Adrenal gland (tissue), 9 donors: ENCODE measurements at regions not wholly inside any gene's neighbourhood (a gene's known extent, or its start where the extent isn't known, plus 50 kb on each side); places are given as distances from the start of the nearest gene placed in this dataset.

Experiments
- DNase-seq, 7 donors: peaks; one replicate each; pipeline ENCODE4 v3.0.0-alpha.2; 2019 to 2020
- H3K27ac ChIP-seq, 5 donors: fragments of 200-600 bp; sonication (generic) in 4 of 5; 1 replicate in 3 of 5; 2 replicates in 2 of 5; pipeline versions ENCODE4 v1.5.1 to v1.8.0; 2016 to 2020; ENCODE audit warnings: mild to moderate bottlenecking in 1 of 5
- H3K27me3 ChIP-seq: fragments of 200-600 bp; 2 replicates; pipeline ENCODE4 v1.8.0; 2021
- H3K36me3 ChIP-seq, 2 donors: fragments of 200-600 bp; replicated peaks in 1 of 2; 1 replicate in 1 of 2; 2 replicates in 1 of 2; pipeline versions ENCODE4 v1.5.1 to v1.8.0; 2018 to 2022
- H3K4me1 ChIP-seq, 2 donors: fragments of 200-600 bp; replicated peaks in 1 of 2; 1 replicate in 1 of 2; 2 replicates in 1 of 2; pipeline versions ENCODE4 v1.5.1 to v1.8.0; 2018 to 2021
- H3K4me3 ChIP-seq, 4 donors: fragments of 200-600 bp; sonication (generic) in 3 of 4; one replicate each; pipeline ENCODE4 v1.5.1; 2016 to 2018
- H3K9me3 ChIP-seq, 3 donors: fragments of 200-600 bp; sonication (generic) in 1 of 3; replicated peaks in 1 of 3; 1 replicate in 2 of 3; 2 replicates in 1 of 3; pipeline versions ENCODE4 v1.5.1 to v1.8.0; 2016 to 2021
- CTCF ChIP-seq, 6 experiments: fragments of 450-650 bp in 4 of 6; fragments of 200-600 bp in 2 of 6; sonication (generic) in 1 of 6; IDR thresholded peaks; 1 replicate in 5 of 6; 2 replicates in 1 of 6; pipeline versions ENCODE4 v1.5.1 to v1.8.0; 2016 to 2021; ENCODE audit warnings: antibody characterized with exemption in 6 of 6, mild to moderate bottlenecking in 2 of 6, moderate library complexity in 1 of 6
- POLR2A ChIP-seq, 2 donors: fragments of 450-650 bp; IDR thresholded peaks; one replicate each; pipeline ENCODE4 v1.6.1; 2017; ENCODE audit warnings: antibody characterized with exemption in 2 of 2, mild to moderate bottlenecking in 2 of 2, moderate library complexity in 1 of 2
- WGBS, 4 donors: extraction: QIAGEN DNeasy Blood & Tissue Kit in 2 of 4; methylation state at CpG; one replicate each; pipeline versions ENCODE4 v1.1.5 to v1.1.7; 2013 to 2017; 5-methylcytosine and 5-hydroxymethylcytosine counted together
- intact Hi-C, 2 donors: fragments of 100-400 bp; cut with DNase I; formaldehyde crosslinking; loops; one replicate each; pipeline versions ENCODE4 v1.14.1 to v1.15.0; 2022 to 2023
- donor health status: healthy with polysubstance abuse.
- donor health status: Bipolar disorder and iron deficiency.
- donor health status: DM: yes; HTN: yes; CAD: no.
- donor health status: DM: no; HTN: no; CAD: no.
- donor health status: DM: no; HTN: no; CAD: no.

- H3K9me3 ChIP-seq, result no peaks in the 10 kb centered on the region
- intact Hi-C loops, result no loop called here
- no peaks in the 10 kb centered on the region for H3K36me3 ChIP-seq
- 8 to 12% (median 11%) methylated on average over 4 of the region's 4 CpGs for WGBS, 4 donors
- H3K4me1 ChIP-seq, result no peaks in the 10 kb centered on the region
- TF ChIP-seq CTCF (IDR thresholded peaks at IDR 0.05), result peak; percentile 39 to 77 (median 70)
- no peak for TF ChIP-seq POLR2A (IDR thresholded peaks at IDR 0.05)
- H3K27ac ChIP-seq, result no peak overlapping the region
- H3K4me3 ChIP-seq, result no peak overlapping the region
- H3K27me3 ChIP-seq, result no peaks in the 10 kb centered on the region
- DNase-seq, result peak; percentile 18 to 66 (median 31)
Measured at GRCh38 chr11:91248199-91248807, 976.3 kb upstream of the FAT3 start.

GRCh38 chr11:91247009-91247735 is 977.4 kb upstream of the FAT3 start:
- H3K4me1 ChIP-seq, result no peaks in the 10 kb centered on the region
- TF ChIP-seq POLR2A (IDR thresholded peaks at IDR 0.05) (no peak), CTCF (IDR thresholded peaks at IDR 0.05) (no peak)
- no peak overlapping the region for H3K4me3 ChIP-seq
- WGBS, 4 donors, result 68 to 79% (median 71%) methylated on average over 5 of the region's 5 CpGs
- intact Hi-C loops, result no loop called here
- H3K36me3 ChIP-seq, result no peaks in the 10 kb centered on the region
- DNase-seq, result no peak
- no peaks in the 10 kb centered on the region for H3K27me3 ChIP-seq
- no peak overlapping the region for H3K27ac ChIP-seq
- no peaks in the 10 kb centered on the region for H3K9me3 ChIP-seq

GRCh38 chr11:91244912-91245311 is 979.7 kb upstream of the FAT3 start:
- intact Hi-C loops, result no loop called here
- H3K9me3 ChIP-seq, result no peaks in the 10 kb centered on the region
- TF ChIP-seq CTCF (IDR thresholded peaks at IDR 0.05), result no peak
- no peak for TF ChIP-seq POLR2A (IDR thresholded peaks at IDR 0.05)
- no peaks in the 10 kb centered on the region for H3K4me1 ChIP-seq
- H3K4me3 ChIP-seq, result no peak overlapping the region
- no peak overlapping the region for H3K27ac ChIP-seq
- WGBS, 4 donors, result 83 to 94% (median 85%) methylated on average over 4 of the region's 4 CpGs
- DNase-seq, result no peak
- no peaks in the 10 kb centered on the region for H3K27me3 ChIP-seq
- no peaks in the 10 kb centered on the region for H3K36me3 ChIP-seq

GRCh38 chr11:91243630-91244029 is 981.0 kb upstream of the FAT3 start:
- TF ChIP-seq POLR2A (IDR thresholded peaks at IDR 0.05) (no peak), CTCF (IDR thresholded peaks at IDR 0.05) (no peak)
- Histone ChIP-seq H3K4me1 (no peaks in the 10 kb centered on the region), H3K27ac (no peak overlapping the region), H3K27me3 (no peaks in the 10 kb centered on the region), H3K36me3 (no peaks in the 10 kb centered on the region), H3K9me3 (no peaks in the 10 kb centered on the region), H3K4me3 (no peak overlapping the region)
- DNase-seq, result no peak
- intact Hi-C loops, result no loop called here
- WGBS, 4 donors, result 82 to 88% (median 85%) methylated on average over 2 of the region's 2 CpGs
